ENCODE measurements at regions not wholly inside any gene's neighbourhood (a gene's known extent, or its start where the extent isn't known, plus 50 kb on each side); places are given as distances from the start of the nearest gene placed in this dataset.

DNA sequence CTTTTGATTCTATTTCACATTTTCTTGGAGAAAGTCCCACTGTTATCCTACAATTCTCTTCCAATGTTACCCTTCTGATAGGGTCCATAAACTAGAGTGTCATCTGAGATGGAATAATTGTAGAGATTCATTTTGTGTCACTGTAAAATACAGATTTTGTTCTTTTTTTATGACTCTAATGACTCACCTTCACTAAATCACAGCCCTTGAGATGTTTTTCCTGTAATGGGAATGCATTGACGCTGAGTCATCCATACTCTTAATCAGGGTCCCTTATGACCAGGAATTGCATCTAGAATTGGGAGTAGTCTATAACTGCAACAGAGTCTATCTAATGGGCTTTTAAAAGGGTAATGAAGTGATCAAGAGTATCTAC, 315.5 kb downstream of the TGFB2 start:
- DNase-seq (ENCODE audit: low read depth), result peak; percentile 71
- in situ Hi-C loops (cut with HindIII; ENCODE audit: low pct_unique_long_range_greater_than_20kb, low sequenced_read_pairs), result no loop called here

DNA sequence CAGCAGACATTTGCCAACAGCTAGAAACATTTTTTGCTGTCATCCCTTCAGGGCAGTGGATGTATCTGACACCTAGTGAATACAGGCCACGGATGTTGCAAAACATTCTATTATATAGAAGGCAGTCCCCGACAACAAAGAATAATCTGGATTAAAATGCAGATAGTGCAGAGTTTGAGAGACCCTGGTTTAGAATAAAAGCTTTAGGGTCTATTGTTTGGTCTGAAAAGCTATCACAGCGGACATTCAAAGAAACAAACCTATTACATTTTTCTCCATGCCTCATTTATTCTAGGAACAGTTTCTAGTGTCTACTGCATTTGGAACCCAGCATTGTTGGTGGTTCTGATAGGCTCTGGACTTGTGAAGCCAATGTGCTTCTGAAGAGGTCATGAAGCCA, 316.3 kb downstream of the TGFB2 start:
- in situ Hi-C loops (cut with HindIII; ENCODE audit: low pct_unique_long_range_greater_than_20kb, low sequenced_read_pairs), result no loop called here
- no peak for DNase-seq (ENCODE audit: low read depth)

DNA sequence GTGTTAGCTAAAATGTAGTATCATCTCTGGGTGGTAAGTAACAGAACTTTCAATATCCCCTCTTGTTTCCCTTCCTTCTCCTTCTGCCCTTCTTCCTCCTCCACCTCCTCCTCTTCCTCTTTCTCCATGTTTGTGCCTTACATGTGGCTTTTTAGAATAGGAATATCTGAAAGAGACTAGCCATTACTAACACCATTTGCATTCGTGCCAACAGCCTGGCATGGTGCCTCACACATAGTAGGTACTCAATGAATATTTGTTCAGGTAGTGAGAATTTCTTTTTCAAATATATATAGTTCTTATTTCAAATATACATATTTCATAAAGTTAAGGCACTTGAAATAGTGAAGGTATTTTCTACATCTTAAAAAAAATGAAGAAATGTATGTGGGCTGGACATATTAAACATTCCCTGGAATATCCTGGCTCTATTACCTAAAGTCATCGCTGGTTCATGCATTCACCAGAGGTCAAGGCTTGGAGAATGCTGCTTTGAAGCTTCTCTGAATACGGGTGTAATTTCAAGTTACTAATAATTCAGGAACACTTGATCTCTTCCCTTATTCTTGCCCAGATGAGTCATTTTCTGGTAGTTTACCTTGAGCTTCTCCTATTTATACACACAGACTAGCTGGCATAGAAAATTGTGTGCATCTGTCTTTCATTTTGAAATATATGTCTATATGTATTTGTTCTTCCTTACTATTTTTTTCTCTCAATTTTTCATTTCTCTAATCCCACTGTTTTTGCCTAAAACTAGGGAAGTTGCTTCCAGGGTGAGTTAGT, 319.4 kb downstream of the TGFB2 start:
- in situ Hi-C loops (cut with HindIII; ENCODE audit: low pct_unique_long_range_greater_than_20kb, low sequenced_read_pairs), result no loop called here
- no peak for DNase-seq (ENCODE audit: low read depth)

DNA sequence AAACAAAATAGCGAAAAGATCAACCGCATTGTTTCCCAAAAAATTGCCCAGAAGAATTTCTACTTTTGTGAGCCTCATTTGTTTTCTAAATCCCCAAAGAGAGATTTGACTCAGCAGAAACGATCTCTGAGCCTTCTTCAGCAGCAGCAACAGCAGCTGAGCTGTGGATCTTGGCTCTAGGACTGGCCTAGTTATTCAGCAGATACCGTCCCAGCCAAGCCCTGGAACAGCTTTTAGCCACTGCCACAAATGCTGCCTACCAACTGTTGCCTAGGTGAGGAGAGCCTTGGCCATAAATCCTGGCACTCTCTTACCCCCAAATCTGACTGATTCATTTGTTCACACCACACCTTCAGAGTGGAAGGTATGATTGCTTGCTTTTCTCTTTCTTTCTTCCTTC, 320.1 kb downstream of the TGFB2 start:
- no peak for DNase-seq (ENCODE audit: low read depth)

DNA sequence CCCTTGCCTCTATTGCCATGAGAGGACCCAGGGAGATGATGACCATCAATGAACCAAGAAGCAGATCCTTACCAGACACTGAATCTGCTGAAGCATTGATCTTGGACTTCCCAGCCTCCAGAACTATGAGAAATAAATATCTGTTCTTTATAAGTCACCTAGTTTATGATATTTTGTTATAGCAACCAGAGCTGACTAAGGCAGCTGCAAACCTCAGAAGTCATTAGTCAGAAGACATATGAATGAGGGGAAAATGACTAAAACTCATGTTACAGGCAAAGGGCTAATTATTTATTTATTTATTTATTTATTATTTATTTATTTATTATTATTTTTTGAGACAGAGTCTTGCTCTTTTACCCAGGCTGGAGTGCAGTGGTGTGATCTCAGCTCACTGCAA, 321.1 kb downstream of the TGFB2 start:
- no peak for DNase-seq (ENCODE audit: low read depth)
- in situ Hi-C loops (cut with HindIII; ENCODE audit: low pct_unique_long_range_greater_than_20kb, low sequenced_read_pairs), result no loop called here

More for the DNA sequence above, 320.1 kb downstream of the TGFB2 start:
- in situ Hi-C loops (cut with HindIII; ENCODE audit: low pct_unique_long_range_greater_than_20kb, low sequenced_read_pairs), result no loop called here

DNA sequence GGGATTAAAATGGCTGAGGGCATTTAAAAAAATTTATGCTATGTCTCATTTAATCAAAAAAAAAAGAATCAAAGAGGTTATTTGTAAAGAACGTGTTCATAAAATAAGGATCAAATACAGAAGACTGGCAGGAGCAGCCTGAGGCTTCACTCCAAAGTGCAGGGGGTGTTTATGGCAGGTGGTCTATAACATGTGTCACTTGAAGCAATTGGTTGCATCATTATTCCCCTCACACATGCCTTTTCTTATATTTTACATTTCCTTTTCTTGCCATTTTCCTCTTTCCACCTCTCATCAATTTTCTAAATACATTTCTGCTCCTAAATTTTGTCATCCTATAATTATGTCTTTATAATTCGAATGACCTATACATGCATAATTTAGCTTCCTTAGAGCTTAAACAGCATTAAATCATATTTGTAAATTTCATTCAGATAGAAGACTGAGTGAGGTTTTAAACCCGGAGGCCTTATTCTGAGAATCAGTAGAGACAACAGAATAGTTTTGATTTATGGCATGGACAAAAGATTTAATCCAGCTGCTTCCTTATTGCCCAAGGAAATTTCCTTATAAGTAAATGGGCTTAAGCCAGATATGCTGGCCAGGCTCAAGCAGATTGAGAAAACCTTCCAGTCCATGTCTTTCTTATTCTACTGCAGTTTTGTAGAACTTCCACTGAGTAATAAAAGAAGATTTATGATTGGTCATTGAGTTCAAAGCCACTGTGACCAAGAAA, 322.8 kb downstream of the TGFB2 start:
- no peak for DNase-seq (ENCODE audit: low read depth)
- in situ Hi-C loops (cut with HindIII; ENCODE audit: low pct_unique_long_range_greater_than_20kb, low sequenced_read_pairs), result no loop called here

DNA sequence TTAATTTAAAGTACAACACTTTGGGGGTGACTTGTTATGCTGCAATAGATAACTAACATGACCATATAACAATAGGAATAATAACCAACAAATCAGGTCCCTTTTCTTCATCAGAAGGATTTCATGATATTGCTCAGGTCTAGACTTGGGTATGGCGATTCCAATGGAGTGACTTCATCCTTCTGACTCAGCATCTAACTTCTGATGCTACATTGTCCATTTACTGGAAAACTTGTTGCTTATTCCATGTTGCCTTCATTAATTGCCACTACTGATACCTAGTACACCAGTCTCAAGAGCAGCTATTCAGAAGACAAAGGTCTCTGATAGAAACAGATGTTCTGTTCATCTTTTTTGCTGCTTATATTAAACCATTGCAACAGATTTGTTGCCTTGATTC, 324.3 kb downstream of the TGFB2 start:
- no peak for DNase-seq (ENCODE audit: low read depth)

DNA sequence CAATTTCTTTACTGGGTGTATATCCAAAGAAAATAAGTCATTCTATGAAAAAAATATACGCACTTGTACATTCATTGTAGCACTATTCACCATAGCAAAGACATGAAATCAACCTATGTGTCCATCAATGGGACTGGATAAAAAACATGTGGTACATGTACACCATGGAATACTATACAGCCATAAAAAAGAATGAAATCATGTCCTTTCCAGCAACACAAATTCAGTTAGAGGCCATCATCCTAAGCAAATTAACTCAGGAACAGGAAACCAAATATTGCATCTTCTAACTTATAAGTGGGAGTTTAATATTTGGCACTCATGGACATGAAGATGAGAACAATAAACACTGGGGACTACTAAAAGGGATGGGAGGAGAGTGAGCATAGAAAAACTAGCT, 325.7 kb downstream of the TGFB2 start:
- no peak for DNase-seq (ENCODE audit: low read depth)
- in situ Hi-C loops (cut with HindIII; ENCODE audit: low pct_unique_long_range_greater_than_20kb, low sequenced_read_pairs), result no loop called here

More for the DNA sequence above, 324.3 kb downstream of the TGFB2 start:
- in situ Hi-C loops (cut with HindIII; ENCODE audit: low pct_unique_long_range_greater_than_20kb, low sequenced_read_pairs), result no loop called here

DNA sequence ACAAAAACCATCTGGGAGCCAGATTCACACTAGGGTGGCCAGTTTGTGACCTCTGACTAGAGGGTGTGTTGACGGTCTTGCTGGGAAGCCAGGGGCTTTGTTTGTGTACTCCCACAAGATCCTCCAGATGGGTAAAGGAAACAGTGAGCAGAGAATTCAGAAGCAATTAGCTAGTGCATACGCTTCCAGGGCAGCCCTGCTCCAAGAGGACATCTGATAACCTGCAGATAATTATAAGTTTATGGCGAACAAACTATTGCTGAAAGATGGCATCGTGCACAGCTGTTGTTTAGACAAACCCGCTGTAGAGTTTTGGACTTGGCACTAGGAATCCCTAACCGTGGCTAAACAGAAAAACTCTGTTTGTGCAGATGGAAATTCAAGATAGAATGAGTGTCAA, 326.4 kb downstream of the TGFB2 start:
- in situ Hi-C loops (cut with HindIII; ENCODE audit: low pct_unique_long_range_greater_than_20kb, low sequenced_read_pairs), result no loop called here
- DNase-seq (ENCODE audit: low read depth), result no peak

DNA sequence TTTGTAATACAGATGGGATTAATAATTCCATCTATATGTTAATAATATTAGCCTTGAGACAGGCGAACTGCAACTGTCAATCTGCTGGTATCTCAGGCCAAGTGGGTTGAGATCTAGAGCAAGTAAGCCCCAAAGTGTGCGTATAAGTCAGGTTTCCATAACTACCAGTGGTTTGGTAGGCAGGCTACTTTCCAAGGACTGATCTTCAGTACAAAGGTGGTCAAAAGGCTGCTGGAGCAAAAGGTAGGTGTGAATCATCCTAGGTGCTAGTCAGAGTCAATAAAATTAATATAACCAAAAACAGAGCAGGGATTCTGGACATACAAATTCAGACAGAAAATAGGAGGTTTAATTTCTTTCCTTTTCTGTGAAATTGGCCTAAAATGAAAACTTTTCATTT, 328.0 kb downstream of the TGFB2 start:
- DNase-seq (ENCODE audit: low read depth), result no peak
- in situ Hi-C loops (cut with HindIII; ENCODE audit: low pct_unique_long_range_greater_than_20kb, low sequenced_read_pairs), result no loop called here

DNA sequence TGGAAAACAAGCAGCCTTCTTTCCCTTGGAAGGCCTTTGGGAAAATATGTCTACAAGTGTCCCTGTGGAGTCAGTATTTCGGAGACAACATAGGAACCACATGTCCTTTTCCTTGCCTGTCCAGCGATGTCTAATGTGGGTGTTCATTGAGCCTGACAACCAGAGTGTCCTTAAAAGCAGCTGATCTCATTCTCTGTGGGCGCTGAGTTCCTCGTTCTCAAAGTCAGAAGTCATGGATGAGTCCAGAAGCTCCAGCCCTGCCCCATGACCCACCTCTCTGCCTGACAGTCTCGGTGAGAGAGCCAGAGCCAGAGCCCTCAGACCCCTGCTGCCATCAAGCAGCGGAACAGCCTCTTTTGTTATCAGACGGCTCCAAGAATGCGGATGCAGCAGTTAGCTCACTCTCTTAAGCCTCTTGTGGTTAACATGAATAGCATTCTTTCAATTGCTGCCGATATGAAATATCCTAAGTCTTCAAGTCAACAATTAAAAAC, 329.2 kb downstream of the TGFB2 start:
- in situ Hi-C loops (cut with HindIII; ENCODE audit: low pct_unique_long_range_greater_than_20kb, low sequenced_read_pairs), result no loop called here
- DNase-seq (ENCODE audit: low read depth), result peak; percentile 91

DNA sequence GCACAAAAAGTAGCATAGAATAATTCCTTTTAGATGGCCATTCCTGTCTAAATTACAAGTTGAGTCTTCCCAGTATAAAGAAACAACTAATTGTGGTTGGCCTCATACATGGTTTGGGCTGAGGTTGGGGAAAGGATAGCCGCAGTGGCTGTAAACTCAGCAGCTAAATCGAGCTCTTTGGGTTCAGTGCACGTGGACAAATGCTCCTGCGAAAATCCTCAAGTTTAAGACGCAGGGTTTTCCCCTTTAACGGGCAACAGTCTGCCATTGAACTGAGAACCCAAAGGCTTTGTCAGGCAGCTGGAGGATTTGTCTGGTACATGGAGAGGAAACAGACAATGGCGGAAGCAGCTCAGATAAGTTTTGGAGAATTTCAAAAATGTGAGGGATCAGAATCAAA, 331.9 kb downstream of the TGFB2 start:
- DNase-seq (ENCODE audit: low read depth), result no peak
- in situ Hi-C loops (cut with HindIII; ENCODE audit: low pct_unique_long_range_greater_than_20kb, low sequenced_read_pairs), result no loop called here

DNA sequence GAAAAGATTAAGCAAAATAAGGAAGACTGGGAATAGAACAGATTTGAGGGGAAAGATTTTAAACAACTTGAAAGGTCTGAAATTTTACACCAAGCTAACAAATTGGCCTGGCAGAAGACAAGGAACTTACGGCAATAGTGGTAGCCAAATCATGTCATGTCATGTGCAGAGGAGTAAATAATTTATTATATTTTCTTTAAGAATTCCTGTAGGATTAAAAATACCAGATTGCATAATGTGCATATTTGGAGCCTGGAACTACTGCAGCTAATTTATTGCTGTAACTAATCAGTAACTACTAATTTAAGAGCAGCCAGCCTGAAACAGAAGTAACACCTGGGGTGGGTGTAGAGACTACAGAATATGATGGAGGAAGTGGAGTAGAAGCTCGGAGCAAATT, 334.3 kb downstream of the TGFB2 start:
- no peak for DNase-seq (ENCODE audit: low read depth)
- in situ Hi-C loops (cut with HindIII; ENCODE audit: low pct_unique_long_range_greater_than_20kb, low sequenced_read_pairs), result no loop called here

DNA sequence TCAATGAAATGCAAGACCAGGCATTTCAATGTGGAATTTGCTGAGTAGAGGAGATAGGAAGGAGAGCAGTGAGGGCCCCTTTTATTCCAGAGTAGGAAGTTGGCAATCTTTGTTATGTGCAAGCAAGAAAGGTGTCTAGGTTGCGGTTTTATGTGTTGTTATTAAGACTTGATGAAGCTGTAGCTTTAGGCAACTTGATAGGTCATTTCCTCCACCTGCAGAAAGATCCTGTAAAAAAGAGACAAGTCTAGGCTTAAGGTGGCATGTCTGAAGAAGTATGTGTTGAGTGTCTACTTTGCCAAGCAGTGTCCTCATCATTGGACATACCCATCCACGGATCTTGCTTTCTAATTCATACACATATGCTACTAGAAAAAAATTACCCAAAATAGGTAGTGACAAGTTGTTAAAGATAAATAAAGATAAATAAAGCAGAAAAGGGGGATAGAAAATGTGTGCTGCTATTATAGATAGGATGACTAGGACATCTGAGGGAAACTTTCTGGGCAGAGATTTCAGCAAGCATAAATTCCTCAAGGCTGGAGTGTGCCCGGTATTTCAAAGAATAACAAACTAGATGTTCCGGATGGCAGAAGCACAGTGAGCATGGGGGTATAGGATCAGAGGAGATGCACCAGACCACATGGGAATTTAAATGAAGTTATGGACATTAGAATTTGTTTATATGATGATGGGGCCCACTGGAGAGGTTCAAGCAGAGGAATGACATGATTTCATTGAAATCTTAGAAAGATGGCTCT, 335.0 kb downstream of the TGFB2 start:
- in situ Hi-C loops (cut with HindIII; ENCODE audit: low pct_unique_long_range_greater_than_20kb, low sequenced_read_pairs), result no loop called here
- peak; percentile 45 for DNase-seq (ENCODE audit: low read depth)

DNA sequence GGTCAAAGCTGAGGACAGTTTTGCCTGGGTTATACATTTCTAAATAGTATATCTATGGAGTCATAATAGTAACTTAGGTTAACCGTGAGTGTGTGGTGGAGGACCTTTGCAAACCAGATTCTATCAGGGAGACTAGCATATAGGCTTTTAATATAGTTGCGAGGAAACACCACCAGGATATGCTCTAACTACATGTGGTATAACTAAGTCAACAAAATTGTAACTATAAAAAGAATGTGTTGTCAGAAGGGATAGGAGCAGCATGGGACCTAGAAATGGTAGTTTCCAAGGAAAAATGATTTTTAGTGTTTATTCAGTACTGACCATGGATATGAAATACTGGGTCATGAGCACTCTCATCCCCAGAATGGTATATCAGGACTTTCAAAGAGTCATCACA, 338.1 kb downstream of the TGFB2 start:
- no peak for DNase-seq (ENCODE audit: low read depth)
- in situ Hi-C loops (cut with HindIII; ENCODE audit: low pct_unique_long_range_greater_than_20kb, low sequenced_read_pairs), result no loop called here

DNA sequence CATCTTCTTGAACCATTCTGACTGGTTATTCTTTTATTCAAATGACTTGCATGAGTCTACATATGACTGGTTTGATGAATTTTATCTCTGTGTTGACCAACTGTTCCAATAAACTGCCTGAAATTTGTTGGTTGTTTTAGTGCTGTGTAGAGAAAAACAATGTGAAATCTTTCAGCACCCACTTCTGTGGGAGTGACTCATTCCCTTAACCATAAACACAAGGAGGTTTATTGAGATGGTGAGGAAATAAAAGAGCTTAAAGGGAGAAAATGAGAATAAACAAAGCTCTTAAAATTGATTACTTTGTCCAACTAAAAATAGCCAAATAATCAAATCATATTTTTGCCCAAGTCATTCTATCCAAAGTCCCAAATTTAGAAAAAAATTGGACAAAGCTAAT, 341.1 kb downstream of the TGFB2 start:
- no peak for DNase-seq (ENCODE audit: low read depth)
- in situ Hi-C loops (cut with HindIII; ENCODE audit: low pct_unique_long_range_greater_than_20kb, low sequenced_read_pairs), result no loop called here

DNA sequence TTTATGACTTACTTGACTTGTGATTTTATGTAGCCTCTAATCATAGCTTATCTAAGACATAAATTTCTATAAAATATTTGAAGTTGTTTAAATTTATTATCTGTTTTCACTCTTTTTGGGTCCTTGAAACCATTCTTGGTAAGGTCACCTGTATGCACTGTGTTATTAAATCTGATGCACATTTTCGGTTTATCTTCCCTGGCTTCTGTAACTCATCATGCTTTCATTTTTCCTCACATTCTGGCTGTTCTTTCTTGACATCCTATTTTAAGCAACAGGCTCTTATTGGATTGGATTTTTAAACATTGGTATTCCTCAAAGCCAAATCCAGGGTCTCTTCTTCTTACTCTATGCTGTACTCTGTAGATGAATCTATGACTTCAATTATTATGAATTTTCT, 341.6 kb downstream of the TGFB2 start:
- in situ Hi-C loops (cut with HindIII; ENCODE audit: low pct_unique_long_range_greater_than_20kb, low sequenced_read_pairs), result no loop called here
- no peak for DNase-seq (ENCODE audit: low read depth)

DNA sequence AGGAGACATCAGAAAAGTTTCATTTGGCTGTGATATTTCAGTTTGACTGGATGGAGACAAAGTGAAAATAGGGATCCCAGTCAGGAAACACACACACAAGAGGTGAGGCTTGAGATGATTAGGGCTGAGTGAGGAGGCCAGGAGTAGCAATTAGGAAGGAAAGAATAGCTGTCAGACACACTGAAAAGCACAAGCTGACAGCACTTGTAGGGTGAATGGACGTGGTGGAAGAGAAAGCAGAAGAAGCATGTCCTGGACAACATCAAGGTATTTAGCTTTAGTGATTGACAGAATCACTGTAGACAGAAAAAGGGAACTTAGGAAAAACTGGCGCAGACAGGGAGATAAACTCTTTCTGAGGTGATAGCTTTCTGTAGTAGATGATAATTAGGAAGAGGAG, 347.7 kb downstream of the TGFB2 start:
- in situ Hi-C loops (cut with HindIII; ENCODE audit: low pct_unique_long_range_greater_than_20kb, low sequenced_read_pairs), result no loop called here
- DNase-seq (ENCODE audit: low read depth), result no peak

DNA sequence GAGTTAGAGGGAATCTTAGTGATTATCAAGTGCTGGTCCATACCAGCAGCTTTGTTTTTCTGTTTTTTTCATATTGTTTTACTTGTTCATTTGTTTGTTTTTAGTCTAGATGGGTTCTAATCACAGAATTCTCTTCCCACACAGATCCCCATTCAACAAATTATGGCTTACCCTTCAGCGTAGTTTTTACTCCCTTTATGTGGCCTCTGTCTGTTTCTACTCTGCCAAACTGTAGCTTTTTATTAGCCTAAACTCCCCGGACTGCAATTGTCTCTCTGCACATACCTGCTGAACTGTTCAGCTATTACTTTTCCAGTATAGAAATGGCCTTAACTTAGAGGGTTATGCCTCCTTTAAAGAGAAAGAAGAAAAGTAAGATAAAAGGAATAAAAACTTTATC, 348.5 kb downstream of the TGFB2 start:
- no peak for DNase-seq (ENCODE audit: low read depth)
- in situ Hi-C loops (cut with HindIII; ENCODE audit: low pct_unique_long_range_greater_than_20kb, low sequenced_read_pairs), result no loop called here
